GM19240 (cell line): ENCODE measurements at regions not wholly inside any gene's neighbourhood (a gene's known extent, or its start where the extent isn't known, plus 50 kb on each side); places are given as distances from the start of the nearest gene placed in this dataset.

Experiments
- DNase-seq: peaks from one replicate; pipeline ENCODE4 v3.0.0; 2011; ENCODE audit warnings: low spot score; ENCODE audit not compliant: insufficient read length

DNA sequence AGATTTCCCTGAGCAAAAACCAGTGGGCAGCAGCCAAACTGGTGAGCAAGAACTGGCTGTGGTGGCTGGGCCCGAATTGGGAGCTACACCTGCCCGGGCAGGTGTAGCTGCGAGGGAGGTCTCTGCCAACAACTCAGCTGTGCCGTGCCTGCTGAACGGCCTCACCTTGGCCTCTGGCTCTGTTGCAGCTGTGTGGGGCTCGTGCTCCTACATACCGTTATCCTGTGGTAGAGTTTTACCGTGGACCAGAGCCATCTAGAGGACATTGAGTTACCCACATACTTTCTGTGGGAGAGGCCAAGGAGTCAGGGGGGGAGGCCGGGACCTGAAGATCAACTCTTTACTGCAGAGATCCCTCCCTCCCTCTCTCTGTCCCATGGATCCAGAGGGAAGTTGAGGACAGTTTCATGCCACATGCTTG, 113.2 kb downstream of the TM9SF2 start:
- DNase-seq: no peak
